GM23248 (cell line): ENCODE measurements at regions not wholly inside any gene's neighbourhood (a gene's known extent, or its start where the extent isn't known, plus 50 kb on each side); places are given as distances from the start of the nearest gene placed in this dataset.

ENCODE experiments used
- DNase-seq: peaks from one replicate; pipeline ENCODE4 v3.0.0-alpha.2; 2015
- H2AFZ ChIP-seq: fragments of 200-600 bp; sonication (generic); 2 replicates; pipeline ENCODE4 v1.6.1; 2016; ENCODE audit warnings: antibody characterized with exemption
- H3F3A ChIP-seq: fragments of 200-600 bp; sonication (generic); 2 replicates; pipeline ENCODE4 v1.6.1; 2016; ENCODE audit warnings: mild to moderate bottlenecking, antibody characterized with exemption, mixed run types; ENCODE audit not compliant: insufficient read depth
- H3K27ac ChIP-seq: fragments of 200-600 bp; sonication (generic); 2 replicates; pipeline ENCODE4 v1.5.1; 2016; ENCODE audit warnings: mild to moderate bottlenecking
- H3K27me3 ChIP-seq: fragments of 200-600 bp; sonication (generic); replicated peaks from 2 replicates; pipeline ENCODE4 v1.6.1; 2016; ENCODE audit warnings: mild to moderate bottlenecking; ENCODE audit not compliant: insufficient read depth
- H3K36me3 ChIP-seq: fragments of 200-600 bp; sonication (generic); 2 replicates; pipeline ENCODE4 v1.6.1; 2016; ENCODE audit warnings: low read depth, mild to moderate bottlenecking
- H3K4me1 ChIP-seq: fragments of 200-600 bp; sonication (generic); 2 replicates; pipeline ENCODE4 v1.6.1; 2016; ENCODE audit warnings: mild to moderate bottlenecking; ENCODE audit not compliant: insufficient read depth
- H3K4me2 ChIP-seq: fragments of 200-600 bp; sonication (generic); one replicate; pipeline ENCODE4 v1.6.1; 2016; ENCODE audit warnings: mild to moderate bottlenecking; ENCODE audit not compliant: unreplicated experiment
- H3K4me3 ChIP-seq: fragments of 200-600 bp; sonication (generic); 2 replicates; pipeline ENCODE4 v1.5.1; 2016; ENCODE audit warnings: mild to moderate bottlenecking
- H3K79me2 ChIP-seq: fragments of 200-600 bp; sonication (generic); 2 replicates; pipeline ENCODE4 v1.6.1; 2016; ENCODE audit warnings: mild to moderate bottlenecking; ENCODE audit not compliant: insufficient read depth
- H3K9ac ChIP-seq: fragments of 200-600 bp; sonication (generic); 2 replicates; pipeline ENCODE4 v1.6.1; 2016; ENCODE audit warnings: mild to moderate bottlenecking
- H3K9me2 ChIP-seq: fragments of 200-600 bp; sonication (generic); 2 replicates; pipeline ENCODE4 v1.6.1; 2016; ENCODE audit warnings: mixed run types, mild to moderate bottlenecking, moderate library complexity; ENCODE audit not compliant: insufficient read depth
- H3K9me3 ChIP-seq: fragments of 200-600 bp; sonication (generic); one replicate; pipeline ENCODE4 v1.6.1; 2017; ENCODE audit warnings: low read depth
- H4K20me1 ChIP-seq: fragments of 200-600 bp; sonication (generic); 2 replicates; pipeline ENCODE4 v1.6.0; 2016; ENCODE audit not compliant: insufficient read depth
- EZH2 ChIP-seq: fragments of 200-600 bp; sonication (generic); IDR thresholded peaks from 2 replicates; pipeline ENCODE4 v1.6.1; 2018; ENCODE audit warnings: antibody characterized with exemption, mild to moderate bottlenecking; ENCODE audit not compliant: insufficient read depth, poor library complexity, severe bottlenecking
- EZH2phosphoT487 ChIP-seq: fragments of 200-600 bp; sonication (generic); IDR thresholded peaks from 2 replicates; pipeline ENCODE4 v1.6.1; 2018; ENCODE audit warnings: antibody characterized with exemption, moderate library complexity, mild to moderate bottlenecking, low read depth; ENCODE audit not compliant: insufficient read depth
- WGBS, 2 experiments: methylation state at CpG; one replicate each; pipeline ENCODE4 v1.1.6; 2015 to 2017; ENCODE audit warnings: low lambda C conversion rate in 2 of 2, low coverage in 1 of 2; ENCODE audit errors: missing lambda C conversion rate in 2 of 2; 5-methylcytosine and 5-hydroxymethylcytosine counted together
- in situ Hi-C: fragments of 300-500 bp; cut with MboI; formaldehyde crosslinking; loops from 2 replicates; pipeline ENCODE4 v1.15.0; 2020

DNA sequence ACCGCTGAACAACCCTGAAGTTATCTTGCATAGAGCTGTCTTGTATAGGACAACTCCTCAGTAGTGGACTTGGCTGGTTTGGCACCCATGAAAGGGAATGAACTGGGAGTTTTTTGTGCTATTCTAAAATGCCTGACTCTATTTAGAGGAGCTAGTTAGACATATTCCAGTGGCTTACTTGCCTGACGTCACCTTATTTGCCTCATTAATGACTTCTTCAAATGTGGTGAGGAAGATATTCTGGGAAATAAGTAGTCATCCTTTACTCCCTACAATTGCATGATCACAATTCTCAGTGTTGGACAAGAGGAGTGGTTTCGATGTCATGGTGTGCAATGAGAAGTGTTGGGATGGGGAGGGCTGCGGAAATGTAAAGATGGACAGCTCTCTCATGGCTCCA lies 509.2 kb upstream of the MDFIC2 start:
- Histone ChIP-seq H4K20me1 (no peaks in the 10 kb centered on the region), H2AFZ (no peak overlapping the region), H3K9me2 (no peaks in the 10 kb centered on the region), H3K9ac (no peak overlapping the region), H3K36me3 (no peaks in the 10 kb centered on the region), H3K27me3 (no peaks in the 10 kb centered on the region), H3K4me2 (no peak overlapping the region), H3F3A (peaks cover 15% of the 10 kb centered on the region), H3K4me1 (peaks cover 20% of the 10 kb centered on the region), H3K79me2 (no peaks in the 10 kb centered on the region), H3K4me3 (no peak overlapping the region), H3K9me3 (no peaks in the 10 kb centered on the region), H3K27ac (no peak overlapping the region)
- 87 to 93% methylated on average over 4 of the region's 4 CpGs for WGBS, 2 experiments
- TF ChIP-seq EZH2phosphoT487 (no peak), EZH2 (no peak)
- in situ Hi-C loops: no loop called here
- no peak for DNase-seq

DNA sequence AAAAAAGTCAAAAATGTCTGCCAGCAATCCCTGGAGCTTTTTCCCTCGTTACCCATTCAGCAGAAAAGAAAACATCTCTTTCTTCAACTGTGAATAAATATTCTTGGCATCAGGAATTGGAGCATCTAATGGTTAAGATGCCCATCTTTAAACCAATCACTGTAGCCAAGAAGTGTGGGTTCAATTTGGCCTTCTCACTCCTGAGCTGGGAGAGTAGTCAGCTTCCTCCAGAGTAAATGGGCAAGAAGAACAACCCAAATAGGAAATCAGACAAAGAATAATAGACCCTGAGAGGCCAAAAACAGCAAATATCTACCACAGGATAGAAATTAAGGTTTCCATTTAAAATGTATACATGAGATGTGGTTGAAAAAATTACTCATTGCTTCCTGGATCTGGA lies 508.0 kb upstream of the MDFIC2 start:
- in situ Hi-C loops: no loop called here
- DNase-seq: no peak
- Histone ChIP-seq H3K27me3 (no peaks in the 10 kb centered on the region), H4K20me1 (no peaks in the 10 kb centered on the region), H3K9ac (no peak overlapping the region), H3K9me3 (no peaks in the 10 kb centered on the region), H3K4me3 (no peak overlapping the region), H3K79me2 (no peaks in the 10 kb centered on the region), H3F3A (peaks cover 15% of the 10 kb centered on the region), H3K9me2 (no peaks in the 10 kb centered on the region), H3K4me2 (no peak overlapping the region), H3K36me3 (no peaks in the 10 kb centered on the region), H2AFZ (no peak overlapping the region), H3K27ac (no peak overlapping the region), H3K4me1 (peaks cover 20% of the 10 kb centered on the region)
- 80 to 100% methylated on average over 1 of the region's 1 CpG for WGBS, 2 experiments
- TF ChIP-seq EZH2 (no peak), EZH2phosphoT487 (no peak)

DNA sequence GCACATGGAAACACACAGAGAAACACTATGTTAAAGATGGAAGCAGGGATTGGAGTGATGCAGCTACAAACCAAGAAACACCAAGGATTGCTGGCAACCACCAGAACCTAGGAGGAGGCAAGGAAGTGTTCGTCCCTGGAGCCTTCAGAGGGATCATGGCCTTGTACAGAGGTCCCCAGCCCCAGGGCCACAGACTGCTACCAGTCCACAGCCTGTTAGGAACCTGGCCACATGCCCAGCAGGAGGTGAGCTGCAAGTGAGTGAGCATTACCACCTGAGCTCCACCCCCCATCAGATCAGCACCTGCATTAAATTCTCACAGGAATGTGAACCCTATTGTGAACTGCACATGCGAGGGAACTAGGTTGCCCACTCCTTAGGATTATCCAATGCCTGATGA lies 505.7 kb upstream of the MDFIC2 start:
- H3K36me3 ChIP-seq: no peaks in the 10 kb centered on the region
- WGBS, 2 experiments: 89 to 93% methylated on average over 1 to 2 of the region's 2 CpGs
- no peaks in the 10 kb centered on the region for H3K9me2 ChIP-seq
- no peaks in the 10 kb centered on the region for H3K79me2 ChIP-seq
- H3F3A ChIP-seq: peaks cover 4% of the 10 kb centered on the region
- no peak overlapping the region for H2AFZ ChIP-seq
- no peaks in the 10 kb centered on the region for H3K27me3 ChIP-seq
- in situ Hi-C loops: no loop called here
- H3K27ac ChIP-seq: no peak overlapping the region
- no peak overlapping the region for H3K4me3 ChIP-seq
- no peak overlapping the region for H3K4me2 ChIP-seq
- DNase-seq: no peak
- H3K9me3 ChIP-seq: no peaks in the 10 kb centered on the region
- no peaks in the 10 kb centered on the region for H4K20me1 ChIP-seq
- peaks cover 2% of the 10 kb centered on the region; the same call in 1 of the 2 replicates for H3K4me1 ChIP-seq
- TF ChIP-seq EZH2phosphoT487: no peak
- TF ChIP-seq EZH2: no peak
- H3K9ac ChIP-seq: no peak overlapping the region

DNA sequence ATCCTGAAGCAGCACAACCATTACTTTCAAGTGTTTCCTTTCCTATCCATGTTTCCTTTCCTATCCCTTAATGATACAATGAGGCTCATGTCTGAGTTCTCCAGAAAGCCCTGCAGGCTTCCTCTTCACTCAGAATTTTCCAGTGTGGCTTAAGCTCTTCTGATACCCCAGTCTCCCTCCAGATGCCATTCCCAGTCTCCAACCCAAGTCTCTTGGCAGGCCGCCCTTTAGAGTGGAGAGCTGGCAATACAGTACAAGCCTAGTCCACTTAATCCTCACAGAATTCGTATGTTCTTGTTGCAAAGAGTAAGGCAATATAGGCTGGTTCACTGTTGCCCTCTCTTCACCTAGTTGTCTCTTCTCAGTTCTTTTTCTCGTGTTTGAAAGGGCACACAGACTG lies 503.9 kb upstream of the MDFIC2 start:
- no peaks in the 10 kb centered on the region for H3K9me2 ChIP-seq
- no peaks in the 10 kb centered on the region for H3K36me3 ChIP-seq
- WGBS, 2 experiments: 75 to 79% methylated on average over 3 of the region's 3 CpGs
- DNase-seq: no peak
- H3K9ac ChIP-seq: no peak overlapping the region
- no peaks in the 10 kb centered on the region for H4K20me1 ChIP-seq
- H3F3A ChIP-seq: peaks cover 7% of the 10 kb centered on the region; the same call in 1 of the 2 replicates
- in situ Hi-C loops: no loop called here
- no peak overlapping the region for H3K4me2 ChIP-seq
- peaks cover 6% of the 10 kb centered on the region; the same call in 1 of the 2 replicates for H3K4me1 ChIP-seq
- no peak overlapping the region for H3K27ac ChIP-seq
- H3K4me3 ChIP-seq: no peak overlapping the region
- H2AFZ ChIP-seq: no peak overlapping the region
- H3K27me3 ChIP-seq: no peaks in the 10 kb centered on the region
- TF ChIP-seq EZH2phosphoT487: no peak
- TF ChIP-seq EZH2: no peak
- H3K9me3 ChIP-seq: no peaks in the 10 kb centered on the region
- no peaks in the 10 kb centered on the region for H3K79me2 ChIP-seq

DNA sequence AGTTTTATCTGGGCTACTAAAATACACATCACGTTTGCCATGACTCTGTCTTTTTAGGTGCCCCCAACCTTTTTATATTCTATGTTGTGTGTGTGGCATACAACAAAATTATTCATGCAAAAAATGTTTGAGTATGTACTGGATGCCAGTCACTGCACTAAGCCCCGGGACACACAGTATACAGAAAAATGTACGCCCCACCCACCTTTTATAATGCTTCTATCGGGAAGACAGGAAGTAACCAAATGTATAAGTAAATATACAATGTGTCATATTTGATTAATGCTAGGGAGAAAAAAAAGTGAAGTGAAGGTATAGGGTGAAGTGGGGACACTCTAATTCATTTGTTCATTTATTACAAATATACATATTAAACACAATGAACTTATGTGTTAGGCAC lies 503.4 kb upstream of the MDFIC2 start:
- H3K36me3 ChIP-seq: no peaks in the 10 kb centered on the region
- no peak overlapping the region for H2AFZ ChIP-seq
- H3K4me2 ChIP-seq: no peak overlapping the region
- H3K27me3 ChIP-seq: no peaks in the 10 kb centered on the region
- no peak overlapping the region for H3K27ac ChIP-seq
- no peak for DNase-seq
- H3K9ac ChIP-seq: no peak overlapping the region
- H3K4me1 ChIP-seq: peaks cover 6% of the 10 kb centered on the region; the same call in 1 of the 2 replicates
- H3K4me3 ChIP-seq: no peak overlapping the region
- WGBS, 2 experiments: 88 to 92% methylated on average over 4 of the region's 4 CpGs
- H3K9me2 ChIP-seq: no peaks in the 10 kb centered on the region
- H3F3A ChIP-seq: peaks cover 7% of the 10 kb centered on the region; the same call in 1 of the 2 replicates
- no peaks in the 10 kb centered on the region for H3K79me2 ChIP-seq
- TF ChIP-seq EZH2phosphoT487: no peak
- TF ChIP-seq EZH2: no peak
- in situ Hi-C loops: no loop called here
- H3K9me3 ChIP-seq: no peaks in the 10 kb centered on the region
- H4K20me1 ChIP-seq: no peaks in the 10 kb centered on the region
